HG03103 (cell line): ENCODE measurements at regions not wholly inside any gene's neighbourhood (a gene's known extent, or its start where the extent isn't known, plus 50 kb on each side); places are given as distances from the start of the nearest gene placed in this dataset.

Experiments used
- ATAC-seq: cut with Tn5 transposase; IDR thresholded peaks from one replicate; pipeline ENCODE4 v1.9.1; 2021; ENCODE audit warnings: low read depth; ENCODE audit not compliant: unreplicated experiment

GRCh38 chr18:72372076-72372475 is 172.1 kb downstream of the CBLN2 start:
- ATAC-seq, result no peak

- ATAC-seq, result no peak
Observed at GRCh38 chr18:72368308-72368707, 175.8 kb downstream of the CBLN2 start.

- no peak for ATAC-seq
Observed at GRCh38 chr18:72360634-72361033, 183.5 kb downstream of the CBLN2 start.

- ATAC-seq, result no peak
Observed at GRCh38 chr18:72342933-72343332, 201.2 kb downstream of the CBLN2 start.

- ATAC-seq, result no peak
Observed at GRCh38 chr18:72339976-72340375, 204.2 kb downstream of the CBLN2 start.

- ATAC-seq, result no peak
Observed at GRCh38 chr18:72336786-72337185, 207.4 kb downstream of the CBLN2 start.

GRCh38 chr18:72329533-72329932 is 214.6 kb downstream of the CBLN2 start:
- ATAC-seq, result no peak

- ATAC-seq, result no peak
Observed at GRCh38 chr18:72325307-72325706, 218.8 kb downstream of the CBLN2 start.

- ATAC-seq, result no peak
Observed at GRCh38 chr18:72324677-72325076, 219.5 kb downstream of the CBLN2 start.

GRCh38 chr18:72316497-72316896 is 227.6 kb downstream of the CBLN2 start:
- no peak for ATAC-seq

- ATAC-seq, result no peak
Observed at GRCh38 chr18:72283148-72283925, 260.8 kb downstream of the CBLN2 start.

- ATAC-seq, result no peak
Observed at GRCh38 chr18:72273025-72273424, 271.1 kb downstream of the CBLN2 start.

GRCh38 chr18:72261590-72261989 is 282.6 kb downstream of the CBLN2 start:
- no peak for ATAC-seq

- no peak for ATAC-seq
Observed at GRCh38 chr18:72246076-72246475, 298.1 kb downstream of the CBLN2 start.

GRCh38 chr18:72235422-72235821 is 308.7 kb downstream of the CBLN2 start:
- ATAC-seq, result no peak

- no peak for ATAC-seq
Observed at GRCh38 chr18:72233106-72233505, 311.0 kb downstream of the CBLN2 start.

- ATAC-seq, result no peak
Observed at GRCh38 chr18:72232644-72233043, 311.5 kb downstream of the CBLN2 start.

- ATAC-seq, result no peak
Observed at GRCh38 chr18:72225958-72226357, 318.2 kb downstream of the CBLN2 start.

- no peak for ATAC-seq
Observed at GRCh38 chr18:72223733-72224132, 320.4 kb downstream of the CBLN2 start.

- no peak for ATAC-seq
Observed at GRCh38 chr18:72208920-72209676, 335.0 kb downstream of the CBLN2 start.

GRCh38 chr18:72207280-72207679 is 336.9 kb downstream of the CBLN2 start:
- no peak for ATAC-seq

- no peak for ATAC-seq
Observed at GRCh38 chr18:72206814-72207213, 337.3 kb downstream of the CBLN2 start.
